ENCODE measurements at regions not wholly inside any gene's neighbourhood (a gene's known extent, or its start where the extent isn't known, plus 50 kb on each side); places are given as distances from the start of the nearest gene placed in this dataset.

DNA sequence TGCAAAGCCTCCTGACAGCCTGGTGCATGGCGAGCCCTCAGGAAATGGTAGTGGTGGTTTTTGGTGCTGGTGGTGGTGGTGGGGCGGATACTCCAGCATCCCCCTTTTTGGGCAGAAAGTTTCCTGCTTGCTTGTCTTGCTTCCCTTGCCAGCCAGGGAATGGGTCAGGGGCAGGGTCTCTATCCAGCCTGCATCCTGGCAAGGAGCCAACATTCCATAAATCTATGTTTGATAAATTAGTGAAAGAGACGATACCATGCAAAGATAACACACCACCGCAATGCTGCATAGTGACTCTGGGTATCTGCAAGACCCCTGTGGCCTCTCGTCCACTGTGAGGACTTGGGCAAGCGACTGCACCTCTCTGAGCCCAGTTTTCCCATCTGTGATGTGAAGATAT lies 246.2 kb downstream of the LRFN2 start:
- H3K27me3 ChIP-seq (ENCODE audit: control insufficient read depth, insufficient read depth, low read length): no peaks in the 10 kb centered on the region; the same call in 1 of the 2 replicates
- H3K36me3 ChIP-seq (ENCODE audit: control insufficient read depth, insufficient read depth, low read length): no peaks in the 10 kb centered on the region
- H3K9ac ChIP-seq (ENCODE audit: low read length): no peak overlapping the region
- no peak overlapping the region for H3K4me3 ChIP-seq (ENCODE audit: low read depth, low read length)
- no peak overlapping the region for H3K27ac ChIP-seq (ENCODE audit: low read depth, low read length)
- peaks cover 36% of the 10 kb centered on the region for H3K4me1 ChIP-seq (ENCODE audit: control insufficient read depth, insufficient read depth, low read length)
- H3K9me3 ChIP-seq (ENCODE audit: control insufficient read depth, insufficient read depth, low read depth, low read length): no peaks in the 10 kb centered on the region

DNA sequence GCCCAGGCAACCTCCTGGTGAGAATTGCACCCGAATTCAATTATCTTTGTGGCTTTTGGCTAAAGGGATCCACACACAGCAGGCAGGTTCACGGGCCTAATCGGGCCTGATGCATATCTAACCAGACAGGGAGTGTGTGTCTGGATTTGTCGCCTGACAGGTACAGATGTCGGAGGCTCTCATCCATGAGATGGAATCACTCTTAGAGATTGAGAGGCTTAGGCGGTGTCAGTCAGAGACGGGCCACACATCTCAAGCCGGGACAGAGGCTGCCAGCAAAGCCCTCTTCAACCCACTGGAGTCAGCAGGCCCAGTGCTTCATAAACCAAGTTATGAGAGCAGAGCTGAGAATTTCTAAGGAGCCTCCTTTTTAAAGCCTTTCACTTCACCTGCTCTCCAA lies 247.0 kb downstream of the LRFN2 start:
- no peaks in the 10 kb centered on the region for H3K9me3 ChIP-seq (ENCODE audit: control insufficient read depth, insufficient read depth, low read depth, low read length)
- peaks cover 33% of the 10 kb centered on the region for H3K4me1 ChIP-seq (ENCODE audit: control insufficient read depth, insufficient read depth, low read length)
- H3K9ac ChIP-seq (ENCODE audit: low read length): no peak overlapping the region
- no peaks in the 10 kb centered on the region; the same call in 1 of the 2 replicates for H3K27me3 ChIP-seq (ENCODE audit: control insufficient read depth, insufficient read depth, low read length)
- H3K36me3 ChIP-seq (ENCODE audit: control insufficient read depth, insufficient read depth, low read length): no peaks in the 10 kb centered on the region
- H3K27ac ChIP-seq (ENCODE audit: low read depth, low read length): no peak overlapping the region
- H3K4me3 ChIP-seq (ENCODE audit: low read depth, low read length): no peak overlapping the region

DNA sequence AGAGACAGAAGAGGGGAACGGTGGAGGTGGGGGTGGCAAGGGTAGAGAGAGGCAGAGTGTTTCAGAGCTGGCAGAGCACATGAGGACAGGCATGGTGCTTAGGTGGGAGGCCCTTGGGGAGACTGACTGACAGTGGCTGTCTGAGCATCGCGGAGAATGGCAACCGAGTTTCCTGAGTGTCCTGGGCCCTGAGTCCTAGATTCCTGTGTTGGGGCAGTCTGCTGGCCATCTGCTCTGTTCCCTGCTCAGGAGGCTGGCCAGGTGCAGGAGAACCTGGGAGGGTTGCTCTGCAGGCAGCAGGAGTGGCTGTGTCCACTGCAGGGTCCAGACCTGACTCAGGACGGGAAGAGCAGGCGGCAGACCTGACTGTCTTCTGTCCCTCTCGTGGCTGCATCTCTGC lies 248.9 kb downstream of the LRFN2 start:
- H3K36me3 ChIP-seq (ENCODE audit: control insufficient read depth, insufficient read depth, low read length): no peaks in the 10 kb centered on the region
- no peak overlapping the region for H3K27ac ChIP-seq (ENCODE audit: low read depth, low read length)
- peaks cover 22% of the 10 kb centered on the region for H3K4me1 ChIP-seq (ENCODE audit: control insufficient read depth, insufficient read depth, low read length)
- no peak overlapping the region for H3K4me3 ChIP-seq (ENCODE audit: low read depth, low read length)
- H3K9ac ChIP-seq (ENCODE audit: low read length): no peak overlapping the region
- no peaks in the 10 kb centered on the region for H3K9me3 ChIP-seq (ENCODE audit: control insufficient read depth, insufficient read depth, low read depth, low read length)
- H3K27me3 ChIP-seq (ENCODE audit: control insufficient read depth, insufficient read depth, low read length): no peaks in the 10 kb centered on the region; the same call in 1 of the 2 replicates

DNA sequence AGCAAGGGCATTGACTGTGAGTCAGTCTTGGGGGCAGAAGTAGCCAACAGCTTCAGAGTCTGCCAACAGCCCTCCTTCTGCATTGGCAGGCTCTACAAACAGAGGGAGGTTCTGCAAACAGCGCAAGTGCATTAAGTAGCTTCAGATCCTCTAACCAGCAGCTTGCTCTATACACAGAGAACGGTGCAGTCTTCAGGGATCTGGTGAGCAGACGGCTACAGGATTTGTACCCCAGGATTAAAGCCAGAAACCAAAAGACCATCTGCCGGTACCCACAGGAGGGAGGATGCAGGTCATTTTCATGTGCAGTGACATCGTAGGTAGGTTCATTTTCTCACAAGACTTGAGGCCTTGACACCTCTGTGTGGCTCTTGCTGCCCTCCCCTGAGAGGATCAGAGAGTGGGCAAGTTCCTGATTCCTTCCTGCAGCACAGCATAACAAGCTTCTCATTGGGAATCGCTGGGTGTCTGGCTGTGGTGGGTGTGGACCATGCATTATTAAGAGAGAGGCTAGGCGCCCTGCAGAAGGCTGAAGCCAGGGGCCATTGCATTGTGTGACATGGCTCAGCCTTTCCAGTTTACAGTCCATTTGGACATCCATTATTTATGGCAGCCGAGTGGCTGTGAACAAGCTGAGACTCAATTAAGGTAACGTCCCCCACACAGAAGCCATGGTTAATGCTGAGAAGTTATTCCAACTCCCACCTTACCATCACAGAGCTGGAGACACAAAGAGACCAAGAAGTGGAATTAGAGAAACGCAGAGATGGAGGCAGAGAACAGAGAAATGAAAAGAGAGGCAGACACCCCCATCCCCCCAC lies 250.0 kb downstream of the LRFN2 start:
- Histone ChIP-seq H3K9me3 (ENCODE audit: control insufficient read depth, insufficient read depth, low read depth, low read length) (no peaks in the 10 kb centered on the region), H3K36me3 (ENCODE audit: control insufficient read depth, insufficient read depth, low read length) (no peaks in the 10 kb centered on the region), H3K9ac (ENCODE audit: low read length) (no peak overlapping the region), H3K4me3 (ENCODE audit: low read depth, low read length) (no peak overlapping the region), H3K4me1 (ENCODE audit: control insufficient read depth, insufficient read depth, low read length) (peaks cover 10% of the 10 kb centered on the region; the same call in 1 of the 2 replicates), H3K27ac (ENCODE audit: low read depth, low read length) (no peak overlapping the region), H3K27me3 (ENCODE audit: control insufficient read depth, insufficient read depth, low read length) (no peaks in the 10 kb centered on the region; the same call in 1 of the 2 replicates)

DNA sequence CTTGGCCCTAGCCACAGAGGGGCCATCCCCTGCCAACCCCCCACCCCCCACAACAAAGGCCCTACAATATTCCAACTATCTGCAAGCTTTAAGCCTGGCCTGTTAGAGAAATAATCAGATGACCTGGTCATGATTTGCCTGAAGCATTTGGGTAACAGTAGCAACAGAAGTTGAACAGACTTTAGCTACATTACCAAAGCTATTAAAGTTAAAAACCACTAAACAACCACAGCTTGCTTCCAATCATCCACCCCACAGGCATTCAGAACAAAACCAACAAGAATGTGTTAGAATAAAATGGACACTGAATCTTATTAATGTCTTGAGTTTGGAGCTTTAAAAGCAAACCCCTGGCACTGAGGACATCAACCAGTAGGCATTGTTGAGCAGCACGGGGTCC lies 250.9 kb downstream of the LRFN2 start:
- H3K4me3 ChIP-seq (ENCODE audit: low read depth, low read length): no peak overlapping the region
- H3K36me3 ChIP-seq (ENCODE audit: control insufficient read depth, insufficient read depth, low read length): no peaks in the 10 kb centered on the region
- no peak overlapping the region for H3K9ac ChIP-seq (ENCODE audit: low read length)
- H3K27ac ChIP-seq (ENCODE audit: low read depth, low read length): no peak overlapping the region
- no peaks in the 10 kb centered on the region; the same call in 1 of the 2 replicates for H3K27me3 ChIP-seq (ENCODE audit: control insufficient read depth, insufficient read depth, low read length)
- no peaks in the 10 kb centered on the region for H3K9me3 ChIP-seq (ENCODE audit: control insufficient read depth, insufficient read depth, low read depth, low read length)
- peaks cover 7% of the 10 kb centered on the region; the same call in 1 of the 2 replicates for H3K4me1 ChIP-seq (ENCODE audit: control insufficient read depth, insufficient read depth, low read length)

DNA sequence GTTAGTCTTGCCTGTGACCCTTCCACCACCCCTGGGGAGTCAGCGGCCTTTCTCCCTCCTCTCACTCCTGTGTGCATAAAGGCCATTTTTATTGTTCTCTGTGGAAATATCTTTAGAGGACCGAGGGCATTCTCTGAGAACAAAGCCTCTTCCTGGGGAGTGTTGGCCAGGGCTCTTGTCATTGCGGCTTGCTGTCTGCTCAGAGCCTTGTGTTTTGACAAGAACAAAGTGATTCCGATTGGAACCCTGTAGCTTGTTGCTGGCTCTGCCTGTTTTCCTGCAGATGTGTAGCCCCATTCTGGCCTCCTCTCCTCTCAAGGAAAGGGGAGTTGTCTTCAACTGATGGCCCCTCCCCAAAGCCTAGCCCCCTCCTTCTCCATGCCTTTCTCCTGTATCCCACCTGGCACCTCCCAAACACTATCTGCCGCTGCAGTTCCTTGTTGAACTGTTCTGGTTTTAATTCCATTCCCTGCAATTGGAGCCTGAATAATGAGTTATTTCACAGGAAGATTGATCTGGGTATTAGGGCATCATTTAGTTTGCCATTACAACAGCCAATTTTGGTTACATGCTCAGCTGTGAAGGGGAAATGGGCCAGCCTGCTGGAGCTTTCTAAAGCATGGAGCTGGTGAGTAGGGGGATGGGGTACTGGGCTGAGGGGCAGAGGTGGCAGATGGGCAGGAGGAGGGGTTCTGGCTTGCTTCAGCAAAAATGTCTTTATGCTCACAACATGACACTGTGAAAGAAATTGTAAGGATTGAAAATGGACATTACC lies 252.5 kb downstream of the LRFN2 start:
- Histone ChIP-seq H3K9ac (ENCODE audit: low read length) (no peak overlapping the region), H3K27me3 (ENCODE audit: control insufficient read depth, insufficient read depth, low read length) (no peaks in the 10 kb centered on the region; the same call in 1 of the 2 replicates), H3K36me3 (ENCODE audit: control insufficient read depth, insufficient read depth, low read length) (no peaks in the 10 kb centered on the region), H3K4me3 (ENCODE audit: low read depth, low read length) (no peak overlapping the region), H3K27ac (ENCODE audit: low read depth, low read length) (no peak overlapping the region), H3K4me1 (ENCODE audit: control insufficient read depth, insufficient read depth, low read length) (peaks cover 23% of the 10 kb centered on the region), H3K9me3 (ENCODE audit: control insufficient read depth, insufficient read depth, low read depth, low read length) (no peaks in the 10 kb centered on the region)

DNA sequence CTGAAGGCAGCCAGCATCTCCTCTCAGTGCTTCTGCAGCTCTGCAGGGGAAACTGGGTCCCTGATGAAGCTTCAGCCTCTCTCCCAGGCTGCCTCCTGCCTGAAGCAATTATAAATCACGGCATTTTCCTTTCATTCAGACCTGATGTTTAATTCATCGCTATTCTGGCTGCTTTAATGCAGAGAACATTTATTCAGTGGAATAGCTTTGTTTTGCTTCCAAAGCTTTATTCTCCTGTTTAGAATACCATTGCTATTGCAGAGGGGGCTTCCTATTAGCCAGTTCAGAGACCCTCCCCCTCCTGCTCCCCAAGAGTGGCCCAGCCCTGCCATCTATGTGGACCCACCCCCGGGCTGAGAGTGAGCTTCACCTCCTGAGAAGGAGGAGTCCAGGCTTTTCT lies 255.6 kb downstream of the LRFN2 start:
- H3K27ac ChIP-seq (ENCODE audit: low read depth, low read length): no peak overlapping the region
- H3K36me3 ChIP-seq (ENCODE audit: control insufficient read depth, insufficient read depth, low read length): no peaks in the 10 kb centered on the region
- peaks cover 32% of the 10 kb centered on the region for H3K4me1 ChIP-seq (ENCODE audit: control insufficient read depth, insufficient read depth, low read length)
- H3K9me3 ChIP-seq (ENCODE audit: control insufficient read depth, insufficient read depth, low read depth, low read length): no peaks in the 10 kb centered on the region
- H3K4me3 ChIP-seq (ENCODE audit: low read depth, low read length): no peak overlapping the region
- no peaks in the 10 kb centered on the region for H3K27me3 ChIP-seq (ENCODE audit: control insufficient read depth, insufficient read depth, low read length)
- no peak overlapping the region for H3K9ac ChIP-seq (ENCODE audit: low read length)

DNA sequence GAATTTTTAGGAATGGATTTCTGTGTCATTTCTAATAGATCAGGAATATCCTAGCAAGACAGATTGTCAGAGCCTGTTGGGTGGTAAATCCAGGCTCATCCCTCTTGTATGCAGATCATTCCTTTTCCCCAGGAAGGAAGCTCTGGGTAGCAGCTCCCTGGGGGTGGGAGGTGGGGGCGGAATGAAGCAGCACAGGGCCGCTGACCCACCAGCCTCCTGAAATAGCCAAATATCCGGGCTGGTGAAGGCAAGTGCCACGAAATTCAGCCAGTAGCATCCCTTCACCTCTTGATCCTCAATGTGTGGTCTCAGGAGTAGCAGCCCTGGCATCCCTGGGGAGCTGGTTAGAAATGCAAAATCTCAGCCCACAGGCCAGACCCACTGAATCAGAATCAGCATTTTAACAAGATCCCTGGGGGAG lies 256.9 kb downstream of the LRFN2 start:
- Histone ChIP-seq H3K36me3 (ENCODE audit: control insufficient read depth, insufficient read depth, low read length) (no peaks in the 10 kb centered on the region), H3K27ac (ENCODE audit: low read depth, low read length) (no peak overlapping the region), H3K9me3 (ENCODE audit: control insufficient read depth, insufficient read depth, low read depth, low read length) (no peaks in the 10 kb centered on the region), H3K27me3 (ENCODE audit: control insufficient read depth, insufficient read depth, low read length) (no peaks in the 10 kb centered on the region), H3K4me1 (ENCODE audit: control insufficient read depth, insufficient read depth, low read length) (peaks cover 32% of the 10 kb centered on the region), H3K4me3 (ENCODE audit: low read depth, low read length) (no peak overlapping the region), H3K9ac (ENCODE audit: low read length) (no peak overlapping the region)

DNA sequence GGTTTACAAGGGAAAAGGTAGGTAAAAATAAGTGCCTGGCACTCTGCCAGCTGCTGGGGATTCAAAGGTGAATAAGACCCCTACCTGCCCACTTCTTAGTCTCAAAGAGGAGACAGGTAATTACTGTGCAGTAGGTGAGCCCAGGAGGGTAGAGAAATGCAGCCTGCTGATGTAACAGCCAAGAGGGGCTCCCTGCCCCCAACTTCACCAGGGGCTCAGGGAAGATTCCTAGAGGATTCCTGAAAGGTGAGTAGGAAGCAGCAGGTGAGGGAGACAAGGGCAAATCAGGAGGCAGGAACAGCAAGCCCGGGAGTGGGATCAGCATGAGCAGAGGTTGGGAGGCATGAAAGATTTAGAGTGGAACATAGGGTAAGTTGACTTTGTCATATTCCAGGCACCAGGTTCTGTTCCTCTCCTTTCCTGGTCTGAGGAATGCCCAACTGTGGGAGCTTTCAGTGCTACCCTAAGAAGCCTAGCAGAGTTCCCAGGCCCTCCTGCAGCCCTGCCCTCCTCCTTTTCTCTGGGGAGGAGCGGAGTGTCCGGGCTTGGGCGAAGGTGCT lies 258.1 kb downstream of the LRFN2 start:
- Histone ChIP-seq H3K27ac (ENCODE audit: low read depth, low read length) (no peak overlapping the region), H3K4me3 (ENCODE audit: low read depth, low read length) (no peak overlapping the region), H3K9me3 (ENCODE audit: control insufficient read depth, insufficient read depth, low read depth, low read length) (no peaks in the 10 kb centered on the region), H3K4me1 (ENCODE audit: control insufficient read depth, insufficient read depth, low read length) (peaks cover 35% of the 10 kb centered on the region), H3K9ac (ENCODE audit: low read length) (no peak overlapping the region), H3K36me3 (ENCODE audit: control insufficient read depth, insufficient read depth, low read length) (no peaks in the 10 kb centered on the region), H3K27me3 (ENCODE audit: control insufficient read depth, insufficient read depth, low read length) (0 out of 2 replicates have a peak, but pooled peaks cover 2% of the 10 kb centered on the region)

DNA sequence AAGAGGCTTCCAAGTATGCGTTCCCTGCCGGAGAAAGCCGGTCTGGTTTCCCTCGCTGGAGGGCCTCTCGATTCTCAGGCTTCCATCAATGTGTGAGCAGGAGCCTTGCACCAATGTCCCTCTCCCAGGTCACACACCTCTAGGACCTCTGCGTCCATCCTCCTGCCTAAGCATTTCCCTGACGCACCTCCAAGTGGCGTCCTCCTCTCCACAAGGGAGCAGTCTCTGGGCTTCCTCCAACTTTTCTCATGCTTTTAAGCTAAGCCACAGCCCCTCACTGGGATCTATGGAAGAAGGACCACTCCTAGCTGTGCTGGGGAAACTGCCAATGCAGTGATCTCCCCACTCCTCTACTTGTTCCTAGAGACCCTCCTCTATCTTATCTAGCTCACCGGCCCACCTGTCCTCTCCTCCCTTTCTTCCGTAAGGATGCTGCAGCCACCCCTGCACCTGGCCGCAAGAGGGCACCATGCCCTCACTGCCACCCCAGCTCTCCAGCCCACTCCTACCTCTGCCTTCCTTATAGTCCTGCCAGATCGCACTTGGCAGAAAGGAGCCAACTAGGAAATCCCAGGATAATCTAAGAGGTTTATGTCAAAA lies 258.7 kb downstream of the LRFN2 start:
- H3K9ac ChIP-seq (ENCODE audit: low read length): no peak overlapping the region
- no peak overlapping the region for H3K27ac ChIP-seq (ENCODE audit: low read depth, low read length)
- peaks cover 35% of the 10 kb centered on the region for H3K4me1 ChIP-seq (ENCODE audit: control insufficient read depth, insufficient read depth, low read length)
- no peaks in the 10 kb centered on the region for H3K9me3 ChIP-seq (ENCODE audit: control insufficient read depth, insufficient read depth, low read depth, low read length)
- H3K27me3 ChIP-seq (ENCODE audit: control insufficient read depth, insufficient read depth, low read length): 0 out of 2 replicates have a peak, but pooled peaks cover 2% of the 10 kb centered on the region
- H3K4me3 ChIP-seq (ENCODE audit: low read depth, low read length): no peak overlapping the region
- no peaks in the 10 kb centered on the region for H3K36me3 ChIP-seq (ENCODE audit: control insufficient read depth, insufficient read depth, low read length)

All from HUES6 (cell line).